ENCODE measurements at regions not wholly inside any gene's neighbourhood (a gene's known extent, or its start where the extent isn't known, plus 50 kb on each side); places are given as distances from the start of the nearest gene placed in this dataset.
"Not testable (repeated sequence)": the region's sequence is repeated elsewhere in the genome, so short reads cannot be mapped to it uniquely, and the experiment has no call there.

GRCh38 chr2:236632295-236633218 lies 62.9 kb downstream of the ACKR3 start:
- no peak for DNase-seq (ENCODE audit: low read depth, low spot score)

- no peak for DNase-seq (ENCODE audit: low read depth, low spot score)
These were observed 63.6 kb downstream of the ACKR3 start for GRCh38 chr2:236633219-236633570.

- DNase-seq (ENCODE audit: low read depth, low spot score), result no peak
These were observed 64.3 kb downstream of the ACKR3 start for GRCh38 chr2:236633775-236634560.

GRCh38 chr2:236636261-236636660 lies 66.6 kb downstream of the ACKR3 start:
- no peak for DNase-seq (ENCODE audit: low read depth, low spot score)

GRCh38 chr2:236636714-236637470 lies 67.3 kb downstream of the ACKR3 start:
- DNase-seq (ENCODE audit: low read depth, low spot score), result no peak

- DNase-seq (ENCODE audit: low read depth, low spot score), result no peak
These were observed 68.3 kb downstream of the ACKR3 start for GRCh38 chr2:236637686-236638569.

- no peak for DNase-seq (ENCODE audit: low read depth, low spot score)
These were observed 69.1 kb downstream of the ACKR3 start for GRCh38 chr2:236638707-236639106.

- DNase-seq (ENCODE audit: low read depth, low spot score), result no peak
These were observed 70.0 kb downstream of the ACKR3 start for GRCh38 chr2:236639461-236640235.

- DNase-seq (ENCODE audit: low read depth, low spot score), result no peak
These were observed 71.6 kb downstream of the ACKR3 start for GRCh38 chr2:236641051-236641726.

GRCh38 chr2:236642125-236642524 lies 72.5 kb downstream of the ACKR3 start:
- DNase-seq (ENCODE audit: low read depth, low spot score), result no peak

GRCh38 chr2:236642584-236643291 lies 73.1 kb downstream of the ACKR3 start:
- DNase-seq (ENCODE audit: low read depth, low spot score), result no peak

GRCh38 chr2:236643480-236643879 lies 73.9 kb downstream of the ACKR3 start:
- DNase-seq (ENCODE audit: low read depth, low spot score), result no peak

- DNase-seq (ENCODE audit: low read depth, low spot score), result no peak
These were observed 74.4 kb downstream of the ACKR3 start for GRCh38 chr2:236644067-236644466.

- no peak for DNase-seq (ENCODE audit: low read depth, low spot score)
These were observed 74.9 kb downstream of the ACKR3 start for GRCh38 chr2:236644502-236644911.

- DNase-seq (ENCODE audit: low read depth, low spot score), result not testable (repeated sequence)
These were observed 75.5 kb downstream of the ACKR3 start for GRCh38 chr2:236645141-236645540.

- DNase-seq (ENCODE audit: low read depth, low spot score), result no peak
These were observed 76.8 kb downstream of the ACKR3 start for GRCh38 chr2:236646441-236646840.

- no peak for DNase-seq (ENCODE audit: low read depth, low spot score)
These were observed 77.2 kb downstream of the ACKR3 start for GRCh38 chr2:236646871-236647270.

- DNase-seq (ENCODE audit: low read depth, low spot score), result no peak
These were observed 78.0 kb downstream of the ACKR3 start for GRCh38 chr2:236647621-236648020.

- DNase-seq (ENCODE audit: low read depth, low spot score), result no peak
These were observed 84.2 kb downstream of the ACKR3 start for GRCh38 chr2:236653863-236654262.
